CD14-positive monocyte (primary cell): ENCODE measurements at regions not wholly inside any gene's neighbourhood (a gene's known extent, or its start where the extent isn't known, plus 50 kb on each side); places are given as distances from the start of the nearest gene placed in this dataset.

Source experiments
- DNase-seq, 3 donors: peaks; one replicate each; pipeline ENCODE4 v3.0.0-alpha.2; 2011 to 2022
- H2AFZ ChIP-seq: 2 replicates; pipeline ENCODE4 v1.6.0; 2012; ENCODE audit warnings: mild to moderate bottlenecking, low read depth, low read length, inconsistent platforms; ENCODE audit not compliant: insufficient read depth, poor library complexity, severe bottlenecking
- H3K27ac ChIP-seq, 2 donors: 1 replicate in 1 of 2; 2 replicates in 1 of 2; pipeline ENCODE4 v1.5.1; 2012 to 2013; ENCODE audit warnings: low read length in 2 of 2, control low read depth in 1 of 2, inconsistent platforms in 1 of 2, low read depth in 1 of 2, mild to moderate bottlenecking in 1 of 2
- H3K27me3 ChIP-seq, 2 donors: one replicate each; pipeline versions ENCODE4 v1.6.0 to v1.6.1; 2011 to 2013; ENCODE audit warnings: low read length in 2 of 2; ENCODE audit not compliant: control insufficient read depth in 2 of 2, insufficient read depth in 2 of 2
- H3K36me3 ChIP-seq, 2 donors: replicated peaks in 1 of 2; 1 replicate in 1 of 2; 2 replicates in 1 of 2; pipeline versions ENCODE4 v1.5.1 to v1.6.1; 2012 to 2013; ENCODE audit warnings: low read length in 2 of 2, control low read depth in 1 of 2, inconsistent platforms in 1 of 2, mild to moderate bottlenecking in 1 of 2; ENCODE audit not compliant: insufficient read depth in 2 of 2, control insufficient read depth in 1 of 2
- H3K4me1 ChIP-seq, 2 donors: 1 replicate in 1 of 2; 2 replicates in 1 of 2; pipeline versions ENCODE4 v1.5.1 to v1.6.1; 2012 to 2013; ENCODE audit warnings: low read length in 2 of 2, control low read depth in 1 of 2, inconsistent platforms in 1 of 2, mild to moderate bottlenecking in 1 of 2, moderate library complexity in 1 of 2; ENCODE audit not compliant: insufficient read depth in 2 of 2, control insufficient read depth in 1 of 2
- H3K4me2 ChIP-seq: replicated peaks from 2 replicates; pipeline ENCODE3; 2012; ENCODE audit warnings: low read length, moderate library complexity, mild to moderate bottlenecking; ENCODE audit not compliant: poor library complexity, severe bottlenecking; ENCODE audit errors: extremely low read depth
- H3K4me3 ChIP-seq, 3 experiments: fragments of 200-600 bp in 1 of 3; sonication (generic) in 1 of 3; replicated peaks in 1 of 3; 1 replicate in 2 of 3; 2 replicates in 1 of 3; pipeline ENCODE4 v1.5.1; 2011 to 2013; ENCODE audit warnings: low read length in 3 of 3, mild to moderate bottlenecking in 3 of 3, control low read depth in 2 of 3, low read depth in 2 of 3, inconsistent platforms in 1 of 3, moderate library complexity in 1 of 3
- H3K79me2 ChIP-seq: 2 replicates; pipeline ENCODE4 v1.6.0; 2012; ENCODE audit warnings: mild to moderate bottlenecking, control low read depth, inconsistent platforms, low read length, moderate library complexity; ENCODE audit not compliant: insufficient read depth
- H3K9ac ChIP-seq: 2 replicates; pipeline ENCODE4 v1.6.0; 2017; ENCODE audit warnings: low read length, mild to moderate bottlenecking; ENCODE audit not compliant: insufficient read depth, poor library complexity, severe bottlenecking
- H3K9me3 ChIP-seq, 2 donors: replicated peaks in 1 of 2; 1 replicate in 1 of 2; 2 replicates in 1 of 2; pipeline versions ENCODE4 v1.5.1 to v1.6.1; 2012 to 2013; ENCODE audit warnings: low read length in 2 of 2, control low read depth in 1 of 2; ENCODE audit not compliant: control insufficient read depth in 1 of 2, insufficient read depth in 1 of 2
- H4K20me1 ChIP-seq: 2 replicates; pipeline ENCODE4 v1.6.0; 2012; ENCODE audit warnings: mild to moderate bottlenecking, low read length, control low read depth, moderate library complexity; ENCODE audit not compliant: insufficient read depth
- H3K27ac Mint-ChIP-seq, 7 donors: one replicate each; pipeline ENCODE4 v1.8.0; 2020; ENCODE audit warnings: mild to moderate bottlenecking in 7 of 7, mixed read lengths in 7 of 7, moderate library complexity in 6 of 7, inconsistent platforms in 2 of 7
- H3K27me3 Mint-ChIP-seq, 3 donors: one replicate each; pipeline ENCODE4 v1.8.0; 2021 to 2022; ENCODE audit warnings: low read depth in 3 of 3, mild to moderate bottlenecking in 3 of 3, mixed read lengths in 3 of 3, moderate library complexity in 3 of 3, inconsistent platforms in 1 of 3
- H3K36me3 Mint-ChIP-seq, 2 donors: one replicate each; pipeline ENCODE4 v1.8.0; 2020; ENCODE audit warnings: mixed read lengths in 2 of 2, inconsistent platforms in 1 of 2, mild to moderate bottlenecking in 1 of 2
- H3K4me1 Mint-ChIP-seq: one replicate; pipeline ENCODE4 v1.8.0; 2020; ENCODE audit warnings: mild to moderate bottlenecking, mixed read lengths
- H3K4me3 Mint-ChIP-seq, 2 donors: one replicate each; pipeline ENCODE4 v1.8.0; 2020; ENCODE audit warnings: mild to moderate bottlenecking in 2 of 2, mixed read lengths in 2 of 2, moderate library complexity in 1 of 2
- H3K9me3 Mint-ChIP-seq, 7 donors: one replicate each; pipeline ENCODE4 v1.8.0; 2020 to 2022; ENCODE audit warnings: mixed read lengths in 7 of 7, mild to moderate bottlenecking in 6 of 7, moderate library complexity in 6 of 7, inconsistent platforms in 2 of 7
- CTCF ChIP-seq: fragments of 200-600 bp; IDR thresholded peaks from one replicate; pipeline ENCODE4 v1.8.0; 2022; ENCODE audit warnings: antibody characterized with exemption, mild to moderate bottlenecking
- WGBS: methylation state at CpG from one replicate; pipeline ENCODE4 v1.1.5; 2013; ENCODE audit warnings: missing lambda C conversion rate; ENCODE audit not compliant: insufficient coverage; 5-methylcytosine and 5-hydroxymethylcytosine counted together
- intact Hi-C, 2 donors: fragments of 100-400 bp; cut with micrococcal nuclease; formaldehyde crosslinking; loops; one replicate each; pipeline versions ENCODE4 v1.15.0 to v1.15.1; 2023

GRCh38 chr7:46838463-46838862, 743.4 kb downstream of the TNS3 start:
- intact Hi-C loops: no loop called here
- Mint-ChIP-seq H3K36me3 (no peaks in the 10 kb centered on the region), H3K27ac (no peak overlapping the region), H3K9me3 (peaks cover 0 to 22% (median 6%) of the 10 kb centered on the region in 7 donors), H3K4me1 (no peaks in the 10 kb centered on the region), H3K27me3 (no peaks in the 10 kb centered on the region), H3K4me3 (no peak overlapping the region)
- H3K9ac ChIP-seq: no peak overlapping the region
- H3K27me3 ChIP-seq: no peaks in the 10 kb centered on the region
- TF ChIP-seq CTCF: no peak
- H3K4me1 ChIP-seq: no peaks in the 10 kb centered on the region
- H3K79me2 ChIP-seq: no peaks in the 10 kb centered on the region
- H3K9me3 ChIP-seq: peaks cover 3 to 6% of the 10 kb centered on the region in 2 donors
- H4K20me1 ChIP-seq: no peaks in the 10 kb centered on the region
- no peak overlapping the region for H3K4me2 ChIP-seq
- DNase-seq: no peak
- no peak overlapping the region for H3K27ac ChIP-seq
- WGBS: no CpG with 5 or more reads among the region's 5 CpGs
- H3K36me3 ChIP-seq: no peaks in the 10 kb centered on the region
- H3K4me3 ChIP-seq: no peak overlapping the region
- no peak overlapping the region for H2AFZ ChIP-seq

- Mint-ChIP-seq H3K27me3 (no peaks in the 10 kb centered on the region), H3K27ac (no peak overlapping the region), H3K9me3 (peaks cover 0 to 12% (median 4%) of the 10 kb centered on the region in 7 donors), H3K36me3 (no peaks in the 10 kb centered on the region), H3K4me3 (no peak overlapping the region), H3K4me1 (no peaks in the 10 kb centered on the region)
- intact Hi-C loops: no loop called here
- H3K4me3 ChIP-seq: no peak overlapping the region
- H3K79me2 ChIP-seq: no peaks in the 10 kb centered on the region
- H3K4me2 ChIP-seq: no peak overlapping the region
- H3K4me1 ChIP-seq: no peaks in the 10 kb centered on the region
- H3K9me3 ChIP-seq: peaks cover 0 to 6% of the 10 kb centered on the region in 2 donors
- DNase-seq: no peak
- no peaks in the 10 kb centered on the region for H3K36me3 ChIP-seq
- WGBS: no CpG with 5 or more reads among the region's 2 CpGs
- H3K27me3 ChIP-seq: no peaks in the 10 kb centered on the region
- TF ChIP-seq CTCF: no peak
- H4K20me1 ChIP-seq: no peaks in the 10 kb centered on the region
- no peak overlapping the region for H2AFZ ChIP-seq
- H3K9ac ChIP-seq: no peak overlapping the region
- H3K27ac ChIP-seq: no peak overlapping the region
These were observed 746.4 kb downstream of the TNS3 start for GRCh38 chr7:46835556-46835955.
